Stimulated activated CD4-positive, alpha-beta T cell treated with anti-CD3 and anti-CD28 coated beads, TNF-alpha, amount 100 ng/mL, for 4 hours (primary cell): ENCODE measurements at regions not wholly inside any gene's neighbourhood (a gene's known extent, or its start where the extent isn't known, plus 50 kb on each side); places are given as distances from the start of the nearest gene placed in this dataset.
"Not testable (repeated sequence)": the region's sequence is repeated elsewhere in the genome, so short reads cannot be mapped to it uniquely, and the experiment has no call there.

Experiments used
- DNase-seq, 3 experiments: peaks; one replicate each; pipeline ENCODE4 v3.0.0-alpha.2; 2020; ENCODE audit warnings: low read depth in 3 of 3

DNA sequence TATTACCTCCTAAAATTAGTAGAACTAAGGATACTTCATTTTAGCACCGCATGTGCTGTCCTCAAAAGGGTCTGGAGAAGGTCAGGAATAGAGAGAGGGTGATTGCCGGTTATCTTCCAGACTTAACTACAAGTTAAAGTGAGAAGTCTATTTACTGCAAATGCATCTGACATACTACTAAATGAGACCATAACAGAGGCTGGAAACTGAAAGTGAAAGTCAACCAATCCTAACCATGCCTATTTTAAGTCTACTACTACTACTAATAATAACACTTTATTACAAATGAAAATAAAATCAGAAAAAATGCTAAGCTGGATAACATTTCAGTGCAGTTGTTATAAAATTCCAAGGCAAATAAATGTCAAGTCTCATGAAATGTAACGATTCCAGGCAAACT is 244.7 kb downstream of the KIF20B start:
- DNase-seq = no peak

DNA sequence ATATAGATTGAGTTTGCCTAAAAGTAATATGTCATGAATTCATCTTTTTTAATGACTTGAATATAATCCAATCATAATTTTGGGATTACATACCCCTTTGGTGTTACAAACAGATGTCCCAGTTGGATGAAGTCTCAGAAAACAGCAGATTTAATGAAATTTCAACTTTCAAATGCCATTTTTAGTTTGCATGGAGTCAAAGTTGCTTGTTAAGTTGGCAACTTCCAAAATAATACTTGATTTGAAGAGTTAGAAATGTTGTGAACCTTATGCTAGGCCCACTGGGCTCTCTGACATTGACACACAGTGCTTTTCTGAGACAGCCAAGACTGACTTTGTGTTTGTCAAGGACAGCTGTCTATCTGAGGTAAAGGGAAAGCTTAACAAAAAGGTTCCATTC is 248.1 kb downstream of the KIF20B start:
- no peak for DNase-seq

DNA sequence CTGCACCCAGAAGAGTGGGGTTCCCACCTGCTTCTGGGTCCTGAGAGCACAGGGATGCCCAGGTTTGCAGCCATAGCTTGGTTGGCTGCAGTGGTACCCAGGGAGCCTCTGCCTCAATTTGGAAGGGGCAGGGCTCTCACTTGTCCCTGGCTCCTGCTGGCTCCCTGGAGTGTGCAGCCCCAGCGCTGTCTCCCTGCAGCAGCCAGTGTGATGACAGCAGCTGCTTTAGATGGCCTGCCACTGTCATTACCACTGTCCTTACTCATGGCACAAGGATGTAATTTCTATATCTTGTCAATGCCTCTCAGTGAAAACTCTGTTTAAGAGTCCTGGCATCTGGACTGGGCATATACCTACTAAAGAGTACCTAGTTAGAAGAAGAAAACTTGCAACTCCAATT is 250.9 kb downstream of the KIF20B start:
- no peak for DNase-seq

DNA sequence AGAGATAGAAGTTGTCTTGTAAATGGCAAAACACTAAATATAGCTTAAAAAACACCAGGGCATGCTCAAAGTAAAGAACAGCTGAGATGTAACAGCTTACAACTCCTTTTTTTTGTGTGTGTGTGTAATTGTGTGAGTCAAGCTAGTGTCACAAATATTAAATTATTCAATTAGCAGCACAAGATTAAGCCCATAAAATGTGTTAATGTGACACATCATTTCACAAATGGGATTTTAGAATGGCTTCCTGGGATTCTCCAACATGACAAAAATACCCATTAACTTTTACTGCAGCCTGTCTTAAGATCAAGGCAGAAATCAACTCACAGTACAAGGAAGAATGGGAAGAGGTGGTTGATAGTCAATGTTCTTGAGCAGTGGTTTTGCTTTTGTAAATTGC is 251.4 kb downstream of the KIF20B start:
- no peak for DNase-seq

DNA sequence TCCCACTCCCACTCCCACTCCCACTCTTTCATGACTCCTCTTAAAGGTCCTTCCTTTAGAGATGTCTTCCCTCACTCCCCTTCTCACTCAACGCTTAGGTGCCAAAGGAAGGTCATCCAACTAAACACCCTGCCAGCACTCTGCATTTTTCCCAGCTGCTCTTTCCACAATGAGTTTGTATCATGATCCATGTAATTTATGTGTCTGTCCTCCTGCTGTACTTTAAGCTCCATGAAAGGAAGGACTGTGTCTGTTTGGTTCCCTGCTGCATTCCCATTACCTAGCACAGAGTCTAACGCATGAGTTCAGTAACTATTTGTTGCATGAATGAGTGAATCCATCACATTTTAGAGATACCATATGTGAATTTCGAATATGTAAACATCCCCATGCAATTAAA is 252.7 kb downstream of the KIF20B start:
- DNase-seq = no peak

DNA sequence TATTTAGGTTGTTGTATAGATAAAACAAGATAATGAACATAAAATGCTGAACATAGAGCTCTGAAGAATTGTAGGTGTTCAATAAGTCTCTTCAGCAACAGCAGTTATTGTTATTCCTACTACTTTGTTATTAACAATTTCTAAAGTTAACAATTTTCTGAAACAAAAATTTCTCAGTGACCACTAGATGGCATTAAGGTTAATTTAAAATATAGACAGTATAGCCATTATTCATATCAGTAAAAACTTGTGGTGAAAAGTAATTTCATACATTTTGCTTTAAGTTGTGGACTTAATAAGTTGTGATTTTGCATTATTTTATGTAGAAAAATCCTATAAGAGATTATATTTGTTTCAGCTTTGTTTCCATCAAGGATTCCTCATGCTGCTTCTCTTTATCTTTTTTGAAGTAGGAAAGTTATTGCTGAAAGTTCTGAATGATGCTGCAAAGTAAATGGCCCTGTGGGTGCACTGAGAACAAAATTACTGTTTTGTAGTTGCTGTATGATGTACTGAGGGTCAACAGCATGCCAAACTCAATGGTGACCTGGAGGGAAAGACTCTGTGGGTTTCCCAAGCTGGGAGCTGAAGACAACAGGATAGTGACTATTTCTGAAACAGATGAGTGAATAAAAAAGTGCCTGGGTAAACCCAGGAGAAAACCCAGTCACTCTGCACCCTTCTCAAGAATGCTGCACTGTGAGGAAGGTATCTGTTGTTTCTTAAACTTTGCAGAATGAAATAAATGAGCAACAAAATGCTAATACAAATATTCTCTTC is 253.6 kb downstream of the KIF20B start:
- no peak for DNase-seq

DNA sequence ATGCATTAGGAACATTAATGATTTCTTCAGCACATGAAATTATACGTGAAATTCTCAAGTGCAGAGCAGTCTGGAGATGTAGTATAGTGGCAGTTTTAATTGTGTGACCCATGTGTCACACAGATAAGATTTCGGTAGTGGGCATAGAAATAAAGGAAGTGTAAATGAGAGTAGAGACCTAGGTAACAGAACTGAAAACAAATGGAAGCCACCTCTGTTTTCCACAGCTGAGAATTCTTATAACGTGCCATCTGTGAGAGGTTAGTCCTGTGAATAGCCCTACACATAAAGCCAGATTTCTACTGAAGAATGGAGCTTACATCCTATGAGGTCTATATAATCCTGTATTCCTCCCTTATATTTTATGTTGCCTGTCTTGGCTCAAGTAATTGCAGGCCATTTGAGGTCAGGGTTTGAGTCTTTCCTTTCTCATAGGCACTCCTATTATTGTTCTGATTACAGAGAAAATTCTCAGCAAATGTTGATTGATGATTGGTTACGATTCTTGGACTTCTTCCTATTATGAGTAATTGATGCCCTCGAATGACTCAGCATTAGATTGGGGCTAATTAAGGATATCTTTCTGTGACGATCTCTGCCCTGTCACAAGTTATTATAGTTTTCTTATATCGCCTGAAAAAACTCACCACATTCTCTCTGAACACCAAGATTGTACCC is 258.2 kb downstream of the KIF20B start:
- DNase-seq = no peak

DNA sequence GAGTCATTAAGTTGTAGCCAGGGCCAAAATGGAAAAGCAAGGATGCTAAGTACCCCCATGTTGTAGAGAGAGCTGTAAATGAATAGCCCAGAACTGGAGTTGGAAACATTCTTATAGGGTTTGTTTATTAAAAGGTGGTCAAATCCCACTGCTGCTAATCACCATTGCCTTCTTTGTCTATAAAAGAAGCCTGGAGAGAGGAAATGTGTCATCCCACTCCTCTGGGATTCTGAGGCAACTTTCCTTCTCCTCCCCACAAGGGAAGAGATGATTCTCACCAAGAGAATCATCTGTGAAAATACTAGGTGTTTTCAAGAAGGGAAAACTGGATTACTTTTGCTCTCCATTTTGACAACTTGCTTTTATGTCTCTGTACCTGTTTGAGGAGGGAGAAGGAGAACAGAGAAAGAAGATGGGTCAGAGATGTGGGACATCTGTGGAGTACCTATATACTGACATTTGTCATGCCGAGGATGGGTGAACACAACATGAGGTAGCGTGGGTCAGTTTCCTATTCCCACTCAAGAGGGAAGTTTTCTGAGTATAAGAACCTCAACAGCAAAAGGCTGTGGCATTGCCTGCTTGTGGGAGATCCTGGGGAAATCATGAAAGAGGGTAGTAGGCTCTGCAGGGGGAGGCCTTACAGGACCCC is 262.2 kb downstream of the KIF20B start:
- no peak for DNase-seq

DNA sequence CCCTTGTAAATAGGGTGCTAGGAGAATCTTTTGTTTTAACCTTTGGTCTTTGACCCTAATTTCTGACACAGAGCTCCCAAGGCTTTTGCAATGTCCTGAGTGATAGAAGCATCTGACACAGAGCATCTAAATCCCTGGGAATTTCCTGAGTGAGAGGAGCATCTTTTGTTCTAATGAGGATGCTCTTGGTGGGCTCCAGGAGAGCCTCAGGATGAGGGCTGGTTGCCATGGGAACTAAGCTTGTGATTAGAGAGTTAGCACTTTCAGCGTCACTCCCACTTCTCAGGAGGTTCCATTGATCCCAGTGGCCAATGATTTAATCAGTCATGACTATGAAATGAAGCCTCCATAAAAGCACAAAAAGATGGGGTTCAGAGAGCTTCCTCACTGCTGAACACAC is 264.8 kb downstream of the KIF20B start:
- no peak for DNase-seq

DNA sequence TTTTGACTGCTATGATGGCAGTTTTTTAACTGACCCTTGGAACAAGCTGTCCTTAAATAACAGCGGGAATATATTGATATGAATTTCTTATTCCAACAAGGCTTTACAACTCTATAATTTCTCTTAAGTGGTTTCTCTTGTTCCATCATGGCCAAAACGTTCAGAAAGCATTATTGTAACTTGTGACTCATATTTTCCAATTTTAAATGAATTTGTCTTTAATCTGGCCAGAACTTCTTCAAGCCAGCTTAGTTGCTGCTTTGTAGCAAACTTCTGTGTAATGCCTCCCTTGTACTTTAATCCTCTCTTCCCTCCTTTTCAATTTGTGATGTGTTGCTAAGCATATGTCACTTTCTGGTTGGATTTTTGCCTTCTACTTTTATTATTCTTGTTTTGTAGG is 271.9 kb downstream of the KIF20B start:
- DNase-seq = no peak

DNA sequence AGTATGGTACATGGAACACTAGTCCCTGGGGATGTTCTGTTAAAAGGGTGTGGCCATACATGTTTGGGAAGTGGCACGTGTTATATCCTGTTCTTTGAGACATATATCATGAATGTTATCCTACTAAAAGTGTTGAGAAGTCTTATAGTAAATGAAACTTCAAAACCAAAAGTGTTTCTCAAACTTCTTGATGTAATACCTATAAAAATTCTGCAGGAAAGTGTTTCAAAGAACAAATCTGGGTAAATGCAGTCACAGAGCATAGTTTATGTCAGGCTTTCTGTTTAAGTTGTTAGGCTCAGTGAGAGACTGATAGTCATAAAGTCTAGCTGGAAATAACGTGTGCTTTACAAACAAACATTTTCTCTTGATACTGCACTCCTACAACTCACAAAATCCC is 273.7 kb downstream of the KIF20B start:
- no peak for DNase-seq

DNA sequence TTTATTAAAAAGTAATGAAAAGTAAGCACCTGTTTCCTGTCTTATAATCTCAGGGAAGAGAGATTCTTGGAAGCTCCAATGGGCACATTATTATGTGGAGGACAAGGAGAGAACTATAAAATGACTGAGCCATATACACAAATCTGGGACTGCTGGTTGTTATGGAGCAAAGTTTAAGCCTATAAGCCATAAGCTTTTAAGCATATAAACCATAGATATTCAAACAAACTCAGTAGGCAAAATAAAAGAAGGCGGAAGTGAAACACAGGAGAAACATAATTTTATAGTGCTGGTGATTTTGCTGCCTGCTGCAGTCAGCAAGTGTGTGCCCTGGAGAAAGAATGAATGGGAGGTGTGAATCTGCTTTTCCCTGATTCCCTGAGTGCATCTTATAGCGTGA is 274.4 kb downstream of the KIF20B start:
- DNase-seq = no peak

DNA sequence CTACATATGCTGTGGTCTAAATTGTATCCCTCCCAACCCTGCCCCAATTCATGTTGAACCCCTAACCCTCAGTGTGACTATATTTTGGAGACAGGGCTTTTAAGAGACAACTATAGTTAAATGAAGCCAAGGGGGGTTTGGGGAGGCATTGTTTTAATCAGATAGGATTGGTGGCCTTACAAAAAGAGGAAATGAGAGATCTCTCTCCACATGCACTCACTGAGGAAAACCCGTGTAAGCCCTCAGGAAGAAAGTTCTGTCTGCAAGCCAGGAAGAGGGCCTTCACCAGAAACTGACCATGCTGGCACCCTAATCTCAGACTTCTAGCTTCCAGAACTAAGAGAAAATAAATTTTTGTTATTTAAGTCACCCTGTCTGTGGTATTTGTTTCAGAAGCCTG is 276.7 kb downstream of the KIF20B start:
- DNase-seq = no peak

DNA sequence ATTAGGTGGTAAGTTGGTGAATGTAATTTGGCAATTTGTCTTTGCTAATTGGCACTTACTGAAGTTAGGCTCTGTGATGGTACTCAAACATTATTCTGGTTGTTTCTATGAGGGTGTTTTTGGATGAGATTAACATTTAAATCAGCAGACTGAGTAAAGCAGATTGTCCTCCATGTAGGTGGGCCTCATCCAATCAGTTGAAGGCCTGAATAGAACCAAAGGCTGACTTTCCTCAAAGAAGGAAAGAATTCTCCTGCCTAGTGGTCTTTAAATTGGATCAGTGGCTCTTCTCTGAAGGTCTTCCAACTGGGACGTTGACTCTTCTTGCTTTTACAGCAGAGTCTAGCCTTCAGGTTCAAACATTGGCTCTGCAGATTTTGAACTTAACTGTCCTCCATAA is 278.3 kb downstream of the KIF20B start:
- no peak for DNase-seq

DNA sequence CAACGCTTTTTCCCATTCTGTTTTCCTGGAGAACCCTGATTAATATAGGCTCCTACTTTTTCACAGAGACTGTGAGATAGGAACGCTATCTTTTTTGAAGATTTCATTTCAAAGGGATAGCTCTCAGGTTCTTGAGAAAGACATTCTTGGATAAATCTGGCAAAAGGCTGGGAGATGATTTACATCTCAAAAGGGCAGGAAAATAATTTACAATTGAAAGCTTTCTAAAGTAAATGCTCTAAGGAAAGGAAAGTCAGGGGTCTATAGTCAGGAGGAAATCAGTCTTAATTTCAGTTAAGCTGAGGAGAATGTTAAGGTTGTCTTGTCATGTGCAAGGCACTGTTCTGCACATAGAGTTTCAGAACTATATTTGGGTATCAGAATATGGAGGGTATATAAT is 278.8 kb downstream of the KIF20B start:
- no peak for DNase-seq

DNA sequence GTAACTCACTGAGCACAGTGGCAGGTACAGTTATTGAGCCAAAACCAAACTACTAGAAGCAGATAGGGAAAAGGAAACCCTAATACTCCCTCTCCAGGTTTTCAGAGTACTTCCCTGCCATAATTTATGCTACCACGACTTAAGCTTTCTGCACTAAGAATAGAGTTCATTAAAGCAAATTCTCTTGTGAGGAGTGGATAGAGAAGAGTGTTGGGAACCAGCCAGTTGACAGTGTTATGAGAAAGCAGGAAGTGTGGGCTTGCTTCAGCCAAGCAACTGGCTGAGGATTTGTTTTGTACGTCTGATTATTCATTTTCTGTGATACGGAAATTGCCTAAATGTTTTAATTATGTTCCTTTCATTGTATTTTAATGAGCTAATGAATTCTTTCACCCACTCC is 280.5 kb downstream of the KIF20B start:
- DNase-seq = no peak

DNA sequence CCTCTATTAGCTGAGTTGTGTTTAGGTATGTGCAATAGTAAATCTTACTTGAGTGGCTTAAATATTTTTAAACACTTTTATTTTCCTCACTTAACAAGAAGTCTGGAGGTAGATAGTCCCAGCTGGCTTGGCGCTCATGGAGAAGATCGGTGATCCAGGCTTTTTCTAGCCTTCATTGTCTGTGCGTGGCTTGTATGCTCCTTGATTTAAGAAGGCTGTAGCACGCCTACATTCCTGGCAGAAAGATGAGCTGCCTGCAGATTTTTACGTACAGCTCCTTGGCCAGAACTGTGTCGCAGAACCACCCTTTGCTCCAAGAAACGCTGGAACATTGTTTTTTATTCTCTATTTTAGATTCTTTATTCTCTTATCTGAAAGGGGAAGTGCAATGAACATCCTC is 284.1 kb downstream of the KIF20B start:
- no peak for DNase-seq

DNA sequence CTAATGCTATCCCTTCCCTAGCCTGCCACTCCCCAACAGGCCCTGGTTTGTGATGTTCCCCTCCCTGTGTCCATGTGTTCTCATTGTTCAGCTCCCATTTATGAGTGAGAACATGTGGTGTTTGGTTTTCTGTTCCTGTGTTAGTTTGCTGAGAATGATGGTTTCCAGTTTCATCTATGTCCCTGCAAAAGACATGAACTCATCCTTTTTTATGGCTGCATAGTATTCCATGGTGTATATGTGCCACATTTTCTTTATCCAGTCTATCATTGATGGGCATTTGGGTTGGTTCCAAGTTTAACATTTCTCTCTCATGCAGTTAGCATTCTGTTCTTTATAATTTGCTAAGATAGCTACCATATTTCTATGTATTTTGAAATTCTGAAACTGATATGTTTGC is 287.0 kb downstream of the KIF20B start:
- not testable (repeated sequence) for DNase-seq

DNA sequence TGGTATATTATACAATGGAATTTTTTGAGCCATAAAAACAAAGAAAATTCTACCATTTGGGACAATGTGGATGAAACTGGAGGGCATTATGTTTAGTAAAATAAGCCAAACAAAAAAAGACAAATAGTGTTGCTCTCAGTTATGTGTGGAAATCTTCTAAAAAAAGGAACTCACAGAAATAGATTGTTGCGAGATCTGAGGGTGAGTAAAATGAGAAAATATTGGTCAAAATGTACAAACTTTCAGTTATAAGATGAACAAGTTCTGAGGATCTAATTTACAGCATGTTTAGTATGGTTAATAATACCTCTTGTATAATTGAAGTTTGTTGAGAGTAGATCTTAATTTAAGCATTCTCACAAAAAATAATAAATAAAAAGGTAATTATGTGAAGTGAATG is 291.2 kb downstream of the KIF20B start:
- no peak for DNase-seq

DNA sequence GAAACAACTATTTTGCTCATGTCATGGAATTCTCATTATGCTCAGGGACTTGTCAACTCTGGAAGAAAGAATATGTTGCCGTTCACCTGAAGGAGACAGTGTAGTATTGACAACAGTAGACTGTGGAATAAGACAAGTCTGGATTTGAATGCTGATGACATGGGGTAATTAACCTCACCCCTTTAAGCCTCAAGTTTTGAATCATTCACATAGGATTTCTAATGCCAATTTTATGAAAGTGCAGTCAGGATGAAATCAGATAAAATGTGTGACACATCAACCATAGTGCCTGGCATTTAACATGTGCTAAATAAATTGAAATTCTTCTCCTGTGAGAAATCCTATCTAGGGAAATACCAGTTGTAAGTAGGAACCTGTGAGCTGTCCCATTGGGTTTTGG is 305.8 kb downstream of the KIF20B start:
- DNase-seq = no peak

DNA sequence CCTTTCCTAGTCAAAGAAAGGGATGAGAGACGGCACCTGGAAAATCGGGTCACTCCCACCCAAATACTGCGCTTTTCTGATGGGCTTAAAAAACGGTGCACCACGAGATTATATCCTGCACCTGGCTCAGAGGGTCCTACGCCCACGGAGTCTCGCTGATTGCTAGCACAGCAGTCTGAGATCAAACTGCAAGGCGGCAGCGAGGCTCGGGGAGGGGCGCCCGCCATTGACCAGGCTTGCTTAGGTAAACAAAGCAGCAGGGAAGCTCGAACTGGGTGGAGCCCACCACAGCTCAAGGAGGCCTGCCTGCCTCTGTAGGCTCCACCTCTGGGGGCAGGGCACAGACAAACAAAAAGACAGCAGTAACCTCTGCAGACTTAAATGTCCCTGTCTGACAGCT is 309.9 kb downstream of the KIF20B start:
- DNase-seq = not testable (repeated sequence)

DNA sequence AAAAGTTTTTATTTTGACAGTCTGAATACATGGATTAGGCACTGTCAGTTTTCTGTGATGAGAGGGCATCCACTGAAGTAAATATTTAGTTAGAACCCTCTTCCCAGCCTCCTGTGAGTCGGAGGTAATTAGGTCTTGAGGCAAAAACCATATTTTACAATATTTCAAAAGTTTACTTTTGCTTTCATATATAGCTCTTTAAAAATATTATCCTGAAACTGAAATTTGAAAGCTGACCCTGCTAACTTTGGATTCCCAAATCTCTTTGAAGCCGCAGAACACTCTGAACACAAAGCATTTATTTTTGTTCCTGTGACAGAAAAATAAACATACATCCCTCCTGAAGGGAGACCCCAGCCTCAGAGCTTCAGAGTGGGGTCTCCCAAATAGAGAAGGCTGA is 317.4 kb downstream of the KIF20B start:
- no peak for DNase-seq

DNA sequence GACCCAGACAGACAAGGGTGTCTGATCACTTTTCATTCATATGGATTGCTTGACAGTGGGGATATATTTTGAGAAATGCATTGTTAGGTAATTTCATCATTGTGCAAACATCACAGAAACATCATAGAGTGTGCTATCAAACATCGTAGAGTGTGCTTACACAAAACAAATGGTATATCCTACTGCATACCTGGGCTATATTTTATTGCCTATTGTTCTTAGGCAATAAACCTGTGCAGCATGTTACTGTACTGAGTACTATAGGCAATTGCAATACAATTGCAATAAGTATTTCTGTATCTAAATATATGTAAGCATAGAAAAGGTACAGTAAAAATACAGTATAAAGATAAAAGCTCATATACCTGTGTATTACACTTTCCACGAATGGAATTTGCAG is 319.1 kb downstream of the KIF20B start:
- DNase-seq = no peak
